GM12891 (cell line): ENCODE measurements at regions not wholly inside any gene's neighbourhood (a gene's known extent, or its start where the extent isn't known, plus 50 kb on each side); places are given as distances from the start of the nearest gene placed in this dataset.

Experiments used
- DNase-seq: peaks from one replicate; pipeline ENCODE4 v3.0.0; 2011; ENCODE audit warnings: low spot score; ENCODE audit not compliant: insufficient read length
- FAIRE-seq: peaks from 2 replicates; lab custom pipeline; 2011; peaks lifted over from hg19 to GRCh38; lab: Jason Lieb, UNC
- PAX5 ChIP-seq: IDR thresholded peaks from 2 replicates; pipeline ENCODE4 v1.6.1; 2011; ENCODE audit warnings: low read length, moderate library complexity, mild to moderate bottlenecking; ENCODE audit not compliant: insufficient read depth, severe bottlenecking
- POLR2A ChIP-seq: IDR thresholded peaks from 2 replicates; pipeline ENCODE4 v1.6.1; 2011; ENCODE audit warnings: low read depth, low read length, control low read depth
- POLR2AphosphoS5 ChIP-seq: IDR thresholded peaks from 2 replicates; pipeline ENCODE4 v1.6.1; 2011; ENCODE audit warnings: low read depth, low read length, control low read depth
- POU2F2 ChIP-seq: IDR thresholded peaks from 2 replicates; pipeline ENCODE4 v1.6.1; 2011; ENCODE audit warnings: low read depth, mild to moderate bottlenecking, control low read depth, low read length, moderate library complexity
- SPI1 ChIP-seq: IDR thresholded peaks from 2 replicates; pipeline ENCODE4 v1.6.1; 2011; ENCODE audit warnings: low read depth, low read length, control low read depth
- TAF1 ChIP-seq: IDR thresholded peaks from 2 replicates; pipeline ENCODE4 v1.6.1; 2011; ENCODE audit warnings: low read depth, low read length, control low read depth

DNA sequence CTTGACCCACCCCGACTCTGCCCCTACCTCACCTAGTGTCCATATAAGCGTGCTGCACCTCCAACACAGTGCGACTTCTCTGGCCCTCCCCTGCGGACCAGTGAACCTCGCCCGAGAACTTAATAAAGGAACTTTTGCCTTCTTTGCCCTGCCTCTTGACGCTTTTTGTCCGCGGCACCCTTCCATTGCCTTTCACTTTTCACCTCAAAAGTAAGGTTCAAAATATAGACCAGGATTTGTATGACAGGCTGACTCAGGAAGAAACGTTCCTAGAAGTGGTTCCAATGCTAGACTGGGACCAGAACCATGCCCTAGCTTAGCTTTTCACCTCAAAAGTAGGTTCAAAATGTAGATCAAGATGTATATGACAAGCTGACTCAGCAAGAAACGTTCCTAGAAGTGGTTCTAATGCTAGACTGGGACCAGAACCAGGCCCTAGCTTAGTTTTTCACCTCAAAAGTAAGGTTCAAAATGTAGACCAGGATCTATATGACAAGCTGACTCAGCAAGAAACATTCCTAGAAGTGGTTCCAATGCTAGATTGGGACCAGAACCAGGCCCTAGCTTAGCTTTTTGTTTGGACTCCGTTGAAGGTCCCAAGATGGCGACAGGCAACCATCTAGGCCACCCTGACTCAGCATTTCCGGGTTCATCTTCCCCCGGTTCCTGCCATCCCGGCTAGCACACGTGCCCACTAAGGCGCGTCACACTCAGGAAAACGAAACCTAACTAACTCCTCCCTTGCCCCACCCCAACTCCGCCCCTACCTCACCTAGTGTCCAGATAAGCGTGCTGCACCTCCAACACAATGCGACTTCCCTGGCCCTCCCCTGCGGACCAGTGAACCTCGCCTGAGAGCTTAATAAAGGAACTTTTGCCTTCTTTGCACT is 51.0 kb upstream of the TMEM97 start:
- DNase-seq (no peak), FAIRE-seq (no peak)
- TF ChIP-seq POU2F2, result no peak
- TF ChIP-seq POLR2A, result no peak
- no peak for TF ChIP-seq TAF1
- TF ChIP-seq POLR2AphosphoS5, result no peak
- no peak for TF ChIP-seq PAX5
- TF ChIP-seq SPI1, result no peak

DNA sequence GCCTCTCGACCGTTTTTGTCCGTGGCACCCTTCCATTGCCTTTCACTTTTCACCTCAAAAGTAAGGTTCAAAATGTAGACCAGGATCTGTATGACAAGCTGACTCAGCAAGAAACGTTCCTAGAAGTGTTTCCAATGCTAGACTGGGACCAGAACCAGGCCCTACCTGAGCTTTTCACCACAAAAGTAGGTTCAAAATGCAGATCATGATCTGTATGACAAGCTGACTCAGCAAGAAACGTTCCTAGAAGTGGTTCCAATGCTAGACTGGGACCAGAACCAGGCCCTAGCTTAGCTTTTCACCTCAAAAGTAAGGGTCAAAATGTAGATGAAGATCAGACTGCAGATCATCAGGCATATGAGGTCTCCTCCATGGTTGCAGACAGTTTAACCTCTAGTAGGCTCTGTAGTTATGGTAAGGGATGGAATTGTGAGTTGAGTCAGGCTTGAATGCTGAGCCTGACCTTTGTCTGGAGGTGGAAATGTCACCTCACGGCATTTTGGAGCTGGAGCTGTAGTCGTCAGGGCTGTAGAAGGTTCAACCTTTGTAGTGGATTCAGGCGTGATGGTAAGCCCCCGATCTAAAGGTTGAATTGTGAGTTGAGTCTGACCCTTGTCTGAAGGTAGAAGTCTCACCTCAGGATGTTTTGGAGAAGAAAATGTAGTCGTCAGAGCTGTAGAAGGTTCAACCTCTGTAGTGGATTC is 50.2 kb upstream of the TMEM97 start:
- no peak for DNase-seq
- FAIRE-seq, result no peak
- TF ChIP-seq POLR2A (no peak), PAX5 (no peak), POU2F2 (no peak), TAF1 (no peak), POLR2AphosphoS5 (no peak), SPI1 (no peak)
